ENCODE measurements at regions not wholly inside any gene's neighbourhood (a gene's known extent, or its start where the extent isn't known, plus 50 kb on each side); places are given as distances from the start of the nearest gene placed in this dataset.
"Not testable (repeated sequence)": the region's sequence is repeated elsewhere in the genome, so short reads cannot be mapped to it uniquely, and the experiment has no call there.

DNA sequence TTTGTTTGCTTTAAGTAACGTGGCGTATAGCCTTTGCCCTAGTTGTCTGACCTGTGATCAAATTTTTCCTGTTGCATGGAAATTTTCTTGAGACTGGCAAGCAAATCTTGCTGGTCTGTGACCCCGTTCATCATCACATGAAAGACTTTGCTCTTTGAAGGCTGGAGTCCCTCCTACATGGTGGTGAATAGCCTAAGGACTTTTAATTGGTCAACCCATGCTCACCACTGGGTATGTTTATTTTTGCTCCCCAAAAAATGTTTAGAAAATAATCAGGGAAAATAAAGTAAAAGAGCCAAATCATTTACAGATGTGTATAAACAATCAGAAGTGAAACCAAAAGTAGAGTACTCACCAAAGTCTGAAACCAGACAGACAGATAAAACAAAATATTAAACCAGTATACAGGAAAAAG, 1075.3 kb upstream of the ALCAM start:
- peak; percentile 3 for DNase-seq

- DNase-seq: peak; percentile 11
These were observed 1074.8 kb upstream of the ALCAM start for GRCh38 chr3:104291878-104292277.

- DNase-seq: no peak
These were observed 1069.1 kb upstream of the ALCAM start for GRCh38 chr3:104297617-104298016.

GRCh38 chr3:104298662-104299061, 1068.0 kb upstream of the ALCAM start:
- DNase-seq: no peak

DNA sequence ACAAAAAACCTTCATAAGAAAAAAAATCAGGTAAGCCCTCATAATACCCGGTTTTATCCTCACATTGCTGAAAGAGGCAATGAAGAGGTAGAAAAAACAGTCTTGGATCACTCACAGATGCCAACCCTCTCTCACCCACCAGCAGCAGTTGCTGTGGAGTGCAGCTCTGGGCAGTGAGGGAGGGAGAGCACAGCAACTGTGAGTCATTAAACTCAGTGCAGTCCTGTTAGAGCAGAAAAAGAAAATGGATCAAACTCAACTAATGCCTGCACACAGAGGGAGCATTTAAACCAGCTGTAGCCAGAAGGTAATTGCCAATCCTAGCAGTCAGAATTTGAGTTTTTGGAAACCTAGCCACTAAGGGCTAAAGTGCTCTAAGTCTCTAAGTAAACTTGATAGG, 1050.6 kb upstream of the ALCAM start:
- peak; percentile 3 for DNase-seq

- no peak for DNase-seq
These were observed 1043.5 kb upstream of the ALCAM start for GRCh38 chr3:104323226-104323625.

DNA sequence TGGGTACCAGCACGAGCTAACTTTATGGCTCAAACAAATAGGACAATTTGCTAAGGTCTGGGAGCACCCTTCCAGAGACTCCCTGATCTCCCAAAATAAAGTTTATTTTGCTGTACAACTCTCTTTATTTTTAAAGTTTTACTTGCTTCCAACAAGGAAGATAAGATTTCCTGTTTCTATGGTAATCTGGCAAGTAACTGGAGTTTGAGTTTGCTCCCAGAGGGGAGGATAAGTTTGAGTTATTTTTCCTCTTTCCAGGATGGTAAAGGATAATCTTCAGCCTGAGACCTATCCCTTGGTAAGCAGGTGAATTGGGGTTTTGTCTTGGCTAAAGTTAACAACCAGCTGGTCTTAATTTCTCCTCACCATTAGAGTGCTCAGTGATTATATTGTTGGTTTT, 1019.4 kb upstream of the ALCAM start:
- no peak for DNase-seq

GRCh38 chr3:104349836-104350235, 1016.9 kb upstream of the ALCAM start:
- no peak for DNase-seq

GRCh38 chr3:104353951-104354350, 1012.8 kb upstream of the ALCAM start:
- DNase-seq: no peak

DNA sequence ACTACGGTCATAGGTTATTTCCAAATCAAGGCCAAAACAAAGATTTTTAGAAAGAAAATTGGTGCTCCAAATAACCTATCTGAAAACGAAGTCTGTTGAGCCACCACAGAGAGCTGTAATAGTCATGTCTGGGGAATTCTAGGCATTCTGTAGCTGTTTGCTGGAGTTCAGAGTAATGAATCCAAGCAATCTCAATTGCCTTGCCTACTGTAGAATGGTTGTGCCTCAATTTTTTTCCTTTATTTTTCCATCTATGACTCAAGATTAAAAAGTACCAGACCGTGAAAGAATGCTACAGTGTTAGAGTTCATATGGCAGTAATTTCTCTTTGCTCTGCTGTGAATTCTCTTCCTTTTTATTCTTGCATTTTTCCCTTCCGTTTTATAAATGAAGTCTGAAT, 1007.2 kb upstream of the ALCAM start:
- peak; percentile 97 for DNase-seq

DNA sequence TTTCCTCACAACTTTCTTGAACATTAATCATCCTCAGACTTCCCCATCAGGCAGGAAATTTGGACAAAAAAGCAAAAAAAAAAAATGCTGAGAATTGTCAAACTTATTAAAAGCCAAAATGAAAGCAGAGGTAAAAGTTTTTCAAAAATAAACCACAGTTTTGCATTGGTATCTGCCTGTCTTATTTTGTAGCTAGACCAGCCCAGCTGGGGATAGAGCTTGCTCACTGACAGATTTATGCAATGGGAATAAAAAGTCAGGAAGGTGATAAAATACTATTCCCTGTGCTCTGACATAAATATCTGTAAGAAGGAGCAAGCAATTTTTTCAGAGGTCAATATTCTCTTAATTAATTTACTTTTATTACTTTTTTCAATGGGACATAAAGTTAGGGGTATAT, 1006.7 kb upstream of the ALCAM start:
- no peak for DNase-seq

GRCh38 chr3:104361748-104362147, 1005.0 kb upstream of the ALCAM start:
- not testable (repeated sequence) for DNase-seq

GRCh38 chr3:104362319-104362718, 1004.4 kb upstream of the ALCAM start:
- DNase-seq: no peak

GRCh38 chr3:104367000-104367399, 999.7 kb upstream of the ALCAM start:
- DNase-seq: no peak

DNA sequence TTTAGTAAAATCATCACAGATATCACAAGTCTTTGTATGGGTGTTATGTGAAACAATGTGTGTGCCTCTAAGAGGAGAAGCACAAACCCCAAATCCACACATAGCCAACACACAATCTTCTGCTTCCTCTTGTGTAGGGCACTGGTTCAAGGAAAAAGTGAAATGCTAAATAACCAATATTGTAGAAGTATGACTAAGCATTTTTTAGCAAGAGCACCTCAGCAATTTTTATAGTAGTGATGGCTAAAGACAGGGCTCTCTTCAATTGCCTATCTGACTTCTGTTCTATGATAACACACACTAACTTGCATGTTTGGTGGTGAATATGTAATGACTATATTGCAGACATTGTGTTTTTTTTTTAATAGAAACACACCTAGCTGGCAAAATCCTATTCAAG, 997.9 kb upstream of the ALCAM start:
- no peak for DNase-seq

- no peak for DNase-seq
These were observed 981.3 kb upstream of the ALCAM start for GRCh38 chr3:104385421-104385820.

- peak; percentile 56 for DNase-seq
These were observed 978.1 kb upstream of the ALCAM start for GRCh38 chr3:104388619-104389018.

GRCh38 chr3:104392327-104392726, 974.4 kb upstream of the ALCAM start:
- no peak for DNase-seq

- DNase-seq: peak; percentile 55
These were observed 969.6 kb upstream of the ALCAM start for GRCh38 chr3:104396974-104397669.

DNA sequence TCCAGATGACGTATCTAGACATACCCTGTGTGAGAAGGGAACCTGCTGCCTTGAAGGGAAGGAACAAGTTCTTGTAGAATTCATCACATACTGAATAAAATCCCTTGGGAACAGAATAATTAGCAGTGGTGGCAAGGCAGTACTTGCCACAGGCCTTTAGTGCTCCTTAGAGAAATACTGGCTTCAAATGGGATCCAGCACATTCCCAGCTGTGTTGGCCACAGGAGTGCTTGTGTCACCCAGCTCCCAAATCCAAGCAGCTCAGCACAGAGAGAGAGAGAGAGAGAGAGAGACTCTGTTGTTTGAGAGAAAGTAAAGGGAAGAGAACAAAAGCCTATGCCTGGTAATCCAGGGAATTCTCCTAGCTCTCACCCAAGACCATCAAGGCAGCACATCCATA, 969.0 kb upstream of the ALCAM start:
- DNase-seq: peak; percentile 19

DNA sequence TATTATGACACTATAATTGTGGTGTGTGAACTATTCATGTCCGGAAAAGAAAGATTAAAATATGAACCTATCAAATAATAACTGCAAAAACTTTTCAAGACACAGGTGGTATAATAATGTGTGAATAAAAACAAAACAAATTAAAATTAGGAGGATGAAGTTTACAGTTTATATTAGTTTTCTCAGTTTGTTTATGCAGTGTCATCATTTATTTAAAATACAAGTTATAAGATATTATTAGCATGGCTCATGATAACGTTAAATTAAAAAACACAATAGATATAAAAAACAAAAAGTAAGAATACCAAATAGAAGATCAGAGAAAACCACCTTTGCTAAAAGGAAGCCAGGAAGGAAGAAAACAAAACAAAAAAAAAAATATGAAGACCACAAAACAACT, 963.8 kb upstream of the ALCAM start:
- no peak for DNase-seq

DNA sequence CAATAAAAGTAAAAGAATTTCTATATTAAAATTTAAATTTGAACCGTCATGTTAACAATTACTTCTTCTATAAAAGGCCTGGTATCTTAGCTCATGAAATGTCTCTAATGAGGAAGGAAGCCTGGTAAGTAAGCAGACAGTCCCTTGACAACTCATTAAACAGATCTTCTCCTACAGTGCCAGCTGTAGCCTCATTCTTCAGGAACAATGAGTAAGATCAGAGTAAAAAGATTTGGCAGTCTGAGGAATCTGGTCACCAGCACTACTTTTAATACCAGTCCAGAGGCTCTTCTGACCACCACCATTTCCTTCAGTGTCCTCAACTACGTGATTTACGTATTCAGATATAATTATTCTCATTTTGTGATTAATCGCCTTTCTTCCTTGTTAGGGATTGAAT, 955.0 kb upstream of the ALCAM start:
- DNase-seq: peak; percentile 7

DNA sequence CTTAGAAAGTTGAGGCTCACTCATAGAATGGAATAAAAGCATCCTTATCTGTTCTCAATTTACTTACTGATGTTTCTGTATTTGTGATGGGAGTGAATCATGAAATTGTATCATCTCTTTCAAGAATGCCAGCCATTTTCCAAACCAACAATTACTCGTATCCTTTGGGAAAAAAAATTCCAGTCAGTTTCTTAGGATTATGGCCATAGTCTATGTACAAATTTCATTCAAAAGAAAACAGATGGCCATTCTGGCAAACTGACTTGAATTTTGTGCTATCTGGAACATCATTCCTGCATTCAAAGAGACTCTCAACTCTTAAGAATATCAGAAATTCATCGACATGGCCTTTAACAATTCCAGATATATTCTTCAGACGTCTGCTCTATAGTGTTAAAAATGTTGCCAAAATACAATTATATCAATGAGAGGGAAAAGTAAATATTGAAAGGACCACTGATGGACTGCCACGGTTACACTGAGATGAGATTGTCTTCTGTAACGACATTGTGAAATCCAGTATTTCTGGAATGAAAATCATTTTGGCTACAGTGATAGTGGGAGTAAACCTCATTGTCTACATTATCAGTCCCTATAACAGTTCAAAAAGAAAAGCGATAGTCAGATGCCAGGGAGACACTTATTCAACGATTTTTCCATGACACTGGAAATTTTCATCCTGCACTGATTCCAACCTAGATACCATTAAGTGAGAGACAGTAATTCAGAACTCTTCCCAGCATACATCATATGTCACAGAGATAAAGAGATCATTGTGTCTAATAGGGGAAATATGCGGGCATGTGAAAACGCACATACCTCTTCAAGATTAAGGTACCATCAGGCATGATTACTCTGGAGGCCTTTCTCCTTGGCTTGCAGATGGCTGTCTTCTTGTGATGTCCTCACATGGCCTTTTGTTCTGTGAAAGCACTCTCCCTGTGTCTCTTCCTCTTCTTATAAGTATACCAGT, 953.8 kb upstream of the ALCAM start:
- DNase-seq: peak; percentile 49
